ENCODE measurements at regions not wholly inside any gene's neighbourhood (a gene's known extent, or its start where the extent isn't known, plus 50 kb on each side); places are given as distances from the start of the nearest gene placed in this dataset.

DNA sequence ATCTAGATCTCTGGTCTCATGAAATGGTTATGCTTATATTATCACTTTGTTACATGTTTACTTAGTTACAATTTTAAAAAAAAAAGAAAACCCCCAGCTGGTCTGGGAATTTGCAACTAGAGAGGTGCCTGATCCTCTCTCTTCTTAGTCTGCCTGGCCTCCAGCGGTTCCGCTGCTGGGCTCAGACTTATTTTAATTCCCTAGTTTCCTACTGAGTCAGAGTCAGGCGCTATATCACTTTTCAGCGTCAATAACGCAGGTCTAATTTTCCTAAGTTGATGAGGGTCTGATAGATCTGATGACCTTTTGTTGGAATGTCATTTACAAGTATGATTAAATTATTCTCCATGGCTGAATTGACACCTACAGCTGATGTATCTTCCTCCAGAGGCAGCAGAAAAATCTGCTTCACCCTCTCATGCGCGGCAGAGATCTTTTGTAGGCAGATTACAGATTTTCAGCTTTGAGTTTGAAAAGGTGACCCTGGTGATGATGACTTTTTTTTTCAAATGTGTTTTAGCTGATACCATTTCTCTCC, 391.0 kb downstream of the CBLN4 start:
- Histone ChIP-seq H3K27me3 (no peaks in the 10 kb centered on the region), H3K4me3 (no peak overlapping the region), H3K36me3 (no peaks in the 10 kb centered on the region), H3K9me3 (peaks cover 0 to 8% (median 0%) of the 10 kb centered on the region in 4 donors), H3K27ac (replicated peaks in 1 of 4) (no peak overlapping the region), H3K4me1 (no peaks in the 10 kb centered on the region)
- DNase-seq (ENCODE audit: extremely low spot score) = no peak
- TF ChIP-seq POLR2AphosphoS5 (IDR thresholded peaks at IDR 0.05) (no peak), POLR2A (IDR thresholded peaks at IDR 0.05; ENCODE audit: low read depth) (no peak), EP300 (IDR thresholded peaks at IDR 0.05) (no peak)
- TF ChIP-seq, protein P1, sequence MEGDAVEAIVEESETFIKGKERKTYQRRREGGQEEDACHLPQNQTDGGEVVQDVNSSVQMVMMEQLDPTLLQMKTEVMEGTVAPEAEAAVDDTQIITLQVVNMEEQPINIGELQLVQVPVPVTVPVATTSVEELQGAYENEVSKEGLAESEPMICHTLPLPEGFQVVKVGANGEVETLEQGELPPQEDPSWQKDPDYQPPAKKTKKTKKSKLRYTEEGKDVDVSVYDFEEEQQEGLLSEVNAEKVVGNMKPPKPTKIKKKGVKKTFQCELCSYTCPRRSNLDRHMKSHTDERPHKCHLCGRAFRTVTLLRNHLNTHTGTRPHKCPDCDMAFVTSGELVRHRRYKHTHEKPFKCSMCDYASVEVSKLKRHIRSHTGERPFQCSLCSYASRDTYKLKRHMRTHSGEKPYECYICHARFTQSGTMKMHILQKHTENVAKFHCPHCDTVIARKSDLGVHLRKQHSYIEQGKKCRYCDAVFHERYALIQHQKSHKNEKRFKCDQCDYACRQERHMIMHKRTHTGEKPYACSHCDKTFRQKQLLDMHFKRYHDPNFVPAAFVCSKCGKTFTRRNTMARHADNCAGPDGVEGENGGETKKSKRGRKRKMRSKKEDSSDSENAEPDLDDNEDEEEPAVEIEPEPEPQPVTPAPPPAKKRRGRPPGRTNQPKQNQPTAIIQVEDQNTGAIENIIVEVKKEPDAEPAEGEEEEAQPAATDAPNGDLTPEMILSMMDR (IDR thresholded peaks at IDR 0.05) = no peak
- WGBS = 83% methylated on average over 7 of the region's 7 CpGs
- intact Hi-C loops (cut with DNase I) = no loop called here

GRCh38 chr20:55610756-55611155, 394.6 kb downstream of the CBLN4 start:
- Histone ChIP-seq H3K36me3 (no peaks in the 10 kb centered on the region), H3K9me3 (peaks cover 0 to 8% (median 0%) of the 10 kb centered on the region in 4 donors), H3K27me3 (no peaks in the 10 kb centered on the region), H3K4me3 (no peak overlapping the region), H3K27ac (replicated peaks in 1 of 4) (no peak overlapping the region), H3K4me1 (no peaks in the 10 kb centered on the region)
- no peak for TF ChIP-seq EP300 (IDR thresholded peaks at IDR 0.05)
- no peak for TF ChIP-seq POLR2A (IDR thresholded peaks at IDR 0.05; ENCODE audit: low read depth)
- TF ChIP-seq, protein P1 (IDR thresholded peaks at IDR 0.05) = no peak
- no peak for TF ChIP-seq POLR2AphosphoS5 (IDR thresholded peaks at IDR 0.05)
- WGBS = 36% methylated on average over 4 of the region's 4 CpGs
- intact Hi-C loops (cut with DNase I) = no loop called here
- DNase-seq (ENCODE audit: extremely low spot score) = no peak

DNA sequence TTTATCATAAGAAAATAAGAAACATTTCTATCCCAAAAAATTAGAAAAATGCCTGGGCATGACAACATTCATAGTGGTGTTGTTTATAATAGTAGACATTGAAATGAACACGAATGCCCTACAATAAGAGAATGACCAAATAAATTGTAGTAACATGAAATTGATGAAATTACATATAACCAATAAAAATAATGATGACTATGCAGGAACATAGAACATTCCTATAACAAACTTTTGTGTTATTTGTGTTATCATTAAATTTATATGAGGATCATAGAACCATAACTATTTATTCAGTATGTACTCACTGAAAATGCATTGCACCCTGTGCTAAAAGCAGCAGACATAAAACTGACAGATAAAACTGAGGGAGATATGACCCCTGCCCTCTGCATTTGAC, 399.7 kb downstream of the CBLN4 start:
- Histone ChIP-seq H3K36me3 (no peaks in the 10 kb centered on the region), H3K4me3 (no peak overlapping the region), H3K27me3 (no peaks in the 10 kb centered on the region), H3K4me1 (no peaks in the 10 kb centered on the region), H3K9me3 (no peaks in the 10 kb centered on the region), H3K27ac (replicated peaks in 1 of 4) (no peak overlapping the region)
- TF ChIP-seq, protein P1 (IDR thresholded peaks at IDR 0.05) = no peak
- no peak for TF ChIP-seq POLR2AphosphoS5 (IDR thresholded peaks at IDR 0.05)
- no peak for TF ChIP-seq POLR2A (IDR thresholded peaks at IDR 0.05; ENCODE audit: low read depth)
- no peak for TF ChIP-seq EP300 (IDR thresholded peaks at IDR 0.05)
- WGBS = 94% methylated on average over 1 of the region's 1 CpG
- no peak for DNase-seq (ENCODE audit: extremely low spot score)
- intact Hi-C loops (cut with DNase I) = no loop called here

GRCh38 chr20:55597526-55597925, 407.8 kb downstream of the CBLN4 start:
- H3K4me1 ChIP-seq = no peaks in the 10 kb centered on the region
- TF ChIP-seq EP300 (IDR thresholded peaks at IDR 0.05) (no peak), POLR2AphosphoS5 (IDR thresholded peaks at IDR 0.05) (no peak)
- TF ChIP-seq, protein P1 (IDR thresholded peaks at IDR 0.05) = no peak
- no peaks in the 10 kb centered on the region for H3K9me3 ChIP-seq
- H3K36me3 ChIP-seq = no peaks in the 10 kb centered on the region
- intact Hi-C loops (cut with DNase I) = no loop called here
- no peak overlapping the region for H3K4me3 ChIP-seq
- H3K27me3 ChIP-seq = no peaks in the 10 kb centered on the region
- H3K27ac ChIP-seq (replicated peaks in 1 of 4) = no peak overlapping the region
- no peak for DNase-seq (ENCODE audit: extremely low spot score)
- WGBS = 78% methylated on average over 1 of the region's 1 CpG

DNA sequence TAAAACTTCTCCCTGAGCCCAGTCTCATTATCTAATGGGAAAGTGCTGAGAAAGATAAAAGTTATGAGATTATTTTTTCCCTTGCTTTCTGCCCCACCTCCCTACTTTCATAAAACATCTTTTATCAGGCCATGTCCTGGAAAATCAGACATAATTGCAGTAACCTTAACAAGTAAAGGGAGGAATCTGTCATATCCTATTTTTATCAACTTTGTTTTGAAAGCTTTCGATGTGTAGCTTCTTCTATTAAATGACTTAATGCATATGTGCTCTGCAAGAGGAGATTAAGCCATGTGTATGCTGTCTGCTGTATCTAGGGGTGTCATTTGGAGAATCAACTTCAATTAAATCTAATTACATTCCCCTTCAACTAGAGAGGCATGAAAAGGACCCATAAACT, 408.9 kb downstream of the CBLN4 start:
- intact Hi-C loops (cut with DNase I) = no loop called here
- H3K4me1 ChIP-seq = no peaks in the 10 kb centered on the region
- no peaks in the 10 kb centered on the region for H3K36me3 ChIP-seq
- WGBS = 56% methylated on average over 1 of the region's 1 CpG
- TF ChIP-seq EP300 (IDR thresholded peaks at IDR 0.05) (no peak), POLR2A (IDR thresholded peaks at IDR 0.05; ENCODE audit: low read depth) (no peak), POLR2AphosphoS5 (IDR thresholded peaks at IDR 0.05) (no peak)
- TF ChIP-seq, protein P1 (IDR thresholded peaks at IDR 0.05) = no peak
- H3K9me3 ChIP-seq = no peaks in the 10 kb centered on the region
- no peak overlapping the region for H3K27ac ChIP-seq (replicated peaks in 1 of 4)
- no peak overlapping the region for H3K4me3 ChIP-seq
- no peaks in the 10 kb centered on the region for H3K27me3 ChIP-seq
- DNase-seq (ENCODE audit: extremely low spot score) = no peak

Data from esophagus muscularis mucosa (tissue), 4 donors.